Neural crest cell (in vitro differentiated cells): ENCODE measurements at regions not wholly inside any gene's neighbourhood (a gene's known extent, or its start where the extent isn't known, plus 50 kb on each side); places are given as distances from the start of the nearest gene placed in this dataset.

Experiments
- DNase-seq: peaks from one replicate; pipeline ENCODE4 v3.0.0; 2021; ENCODE audit warnings: low read depth, mixed read lengths, low spot score
- H3K27ac Mint-ChIP-seq: one replicate; pipeline ENCODE4 v1.8.0; 2021; ENCODE audit warnings: mild to moderate bottlenecking, mixed read lengths; ENCODE audit not compliant: unreplicated experiment
- H3K27me3 Mint-ChIP-seq: 2 replicates; pipeline ENCODE4 v1.8.0; 2021; ENCODE audit warnings: low read depth, mild to moderate bottlenecking, mixed read lengths
- H3K36me3 Mint-ChIP-seq: 2 replicates; pipeline ENCODE4 v1.8.0; 2021; ENCODE audit warnings: low read depth, mild to moderate bottlenecking, mixed read lengths
- H3K4me1 Mint-ChIP-seq: 2 replicates; pipeline ENCODE4 v1.8.0; 2021; ENCODE audit warnings: mixed read lengths
- H3K4me3 Mint-ChIP-seq: one replicate; pipeline ENCODE4 v1.8.0; 2021; ENCODE audit warnings: mild to moderate bottlenecking, mixed read lengths
- H3K9me3 Mint-ChIP-seq: 2 replicates; pipeline ENCODE4 v1.8.0; 2021; ENCODE audit warnings: mixed read lengths
- CTCF ChIP-seq: fragments of 200-600 bp; sonication (generic); conservative IDR thresholded peaks from 2 replicates; pipeline ENCODE4 v1.5.0; 2021; ENCODE audit warnings: antibody characterized with exemption, mild to moderate bottlenecking

GRCh38 chr2:6429210-6429986 lies 436.3 kb downstream of the CMPK2 start:
- TF ChIP-seq CTCF, result no peak
- DNase-seq, result no peak
- Mint-ChIP-seq H3K9me3 (peaks cover 7% of the 10 kb centered on the region), H3K36me3 (peaks cover 5% of the 10 kb centered on the region), H3K4me3 (no peak overlapping the region), H3K4me1 (peaks cover 21% of the 10 kb centered on the region), H3K27ac (no peak overlapping the region), H3K27me3 (no peaks in the 10 kb centered on the region)

- H3K4me3 Mint-ChIP-seq, result no peak overlapping the region
- no peak overlapping the region for H3K27ac Mint-ChIP-seq
- no peaks in the 10 kb centered on the region for H3K27me3 Mint-ChIP-seq
- no peak for DNase-seq
- peaks cover 5% of the 10 kb centered on the region for H3K36me3 Mint-ChIP-seq
- TF ChIP-seq CTCF, result no peak
- H3K4me1 Mint-ChIP-seq, result no peaks in the 10 kb centered on the region
- no peaks in the 10 kb centered on the region for H3K9me3 Mint-ChIP-seq
Observed at GRCh38 chr2:6434438-6434837, 431.3 kb downstream of the CMPK2 start.

- peaks cover 4% of the 10 kb centered on the region for H3K9me3 Mint-ChIP-seq
- H3K27me3 Mint-ChIP-seq, result no peaks in the 10 kb centered on the region
- H3K27ac Mint-ChIP-seq, result no peak overlapping the region
- no peak for TF ChIP-seq CTCF
- peaks cover 55% of the 10 kb centered on the region for H3K4me1 Mint-ChIP-seq
- DNase-seq, result no peak
- H3K36me3 Mint-ChIP-seq, result no peaks in the 10 kb centered on the region
- no peak overlapping the region for H3K4me3 Mint-ChIP-seq
Observed at GRCh38 chr2:6441800-6442199, 423.9 kb downstream of the CMPK2 start.

GRCh38 chr2:6442252-6442985 lies 423.3 kb downstream of the CMPK2 start:
- Mint-ChIP-seq H3K36me3 (no peaks in the 10 kb centered on the region), H3K27me3 (no peaks in the 10 kb centered on the region), H3K27ac (no peak overlapping the region), H3K9me3 (peaks cover 4% of the 10 kb centered on the region), H3K4me3 (no peak overlapping the region), H3K4me1 (peaks cover 61% of the 10 kb centered on the region)
- no peak for DNase-seq
- TF ChIP-seq CTCF, result no peak

GRCh38 chr2:6443061-6443823 lies 422.5 kb downstream of the CMPK2 start:
- peak overlapping the region; percentile 20 for H3K27ac Mint-ChIP-seq
- H3K4me3 Mint-ChIP-seq, result no peak overlapping the region
- no peaks in the 10 kb centered on the region for H3K36me3 Mint-ChIP-seq
- no peak for TF ChIP-seq CTCF
- H3K9me3 Mint-ChIP-seq, result peaks cover 4% of the 10 kb centered on the region
- DNase-seq, result no peak
- peaks cover 69% of the 10 kb centered on the region for H3K4me1 Mint-ChIP-seq
- no peaks in the 10 kb centered on the region for H3K27me3 Mint-ChIP-seq
